ENCODE measurements at regions not wholly inside any gene's neighbourhood (a gene's known extent, or its start where the extent isn't known, plus 50 kb on each side); places are given as distances from the start of the nearest gene placed in this dataset.

GRCh38 chr3:101992863-101993262 lies 143.5 kb downstream of the NFKBIZ start:
- no peak overlapping the region for H3K4me3 ChIP-seq
- H3K27me3 ChIP-seq (replicated peaks in 1 of 2; ENCODE audit: control insufficient read depth in 2 of 2, insufficient read depth in 2 of 2, low read length in 1 of 2), result no peaks in the 10 kb centered on the region
- no peaks in the 10 kb centered on the region for H4K20me1 ChIP-seq (ENCODE audit: control insufficient read depth, insufficient read depth)
- no peaks in the 10 kb centered on the region; the same call in 2 of the 3 replicates for H3K9me3 ChIP-seq (replicated peaks; ENCODE audit: control insufficient read depth, insufficient read depth, low read length)
- WGBS (ENCODE audit: insufficient coverage, insufficient replicate concordance, low lambda C conversion rate, missing lambda C conversion rate), result 29% methylated on average over 2 of the region's 2 CpGs
- TF ChIP-seq EED (IDR thresholded peaks at IDR 0.05; ENCODE audit: low read depth) (no peak), IRF4 (IDR thresholded peaks at IDR 0.05; ENCODE audit: low read depth, low read length) (no peak), RUNX3 (IDR thresholded peaks at IDR 0.05; ENCODE audit: low read length) (no peak), GATAD2B (conservative IDR thresholded peaks at IDR 0.05; ENCODE audit: low read depth) (no peak), RFX5 (IDR thresholded peaks at IDR 0.05; ENCODE audit: low read depth, low read length) (no peak), DPF2 (IDR thresholded peaks at IDR 0.05) (no peak), CREM (IDR thresholded peaks at IDR 0.05; ENCODE audit: low read depth) (no peak), ZBTB40 (IDR thresholded peaks at IDR 0.05; ENCODE audit: borderline replicate concordance) (no peak), HDAC6 (IDR thresholded peaks at IDR 0.05; ENCODE audit: unreplicated experiment) (no peak), NR2F1 (conservative IDR thresholded peaks at IDR 0.05) (no peak)
- TF ChIP-seq, protein P1, sequence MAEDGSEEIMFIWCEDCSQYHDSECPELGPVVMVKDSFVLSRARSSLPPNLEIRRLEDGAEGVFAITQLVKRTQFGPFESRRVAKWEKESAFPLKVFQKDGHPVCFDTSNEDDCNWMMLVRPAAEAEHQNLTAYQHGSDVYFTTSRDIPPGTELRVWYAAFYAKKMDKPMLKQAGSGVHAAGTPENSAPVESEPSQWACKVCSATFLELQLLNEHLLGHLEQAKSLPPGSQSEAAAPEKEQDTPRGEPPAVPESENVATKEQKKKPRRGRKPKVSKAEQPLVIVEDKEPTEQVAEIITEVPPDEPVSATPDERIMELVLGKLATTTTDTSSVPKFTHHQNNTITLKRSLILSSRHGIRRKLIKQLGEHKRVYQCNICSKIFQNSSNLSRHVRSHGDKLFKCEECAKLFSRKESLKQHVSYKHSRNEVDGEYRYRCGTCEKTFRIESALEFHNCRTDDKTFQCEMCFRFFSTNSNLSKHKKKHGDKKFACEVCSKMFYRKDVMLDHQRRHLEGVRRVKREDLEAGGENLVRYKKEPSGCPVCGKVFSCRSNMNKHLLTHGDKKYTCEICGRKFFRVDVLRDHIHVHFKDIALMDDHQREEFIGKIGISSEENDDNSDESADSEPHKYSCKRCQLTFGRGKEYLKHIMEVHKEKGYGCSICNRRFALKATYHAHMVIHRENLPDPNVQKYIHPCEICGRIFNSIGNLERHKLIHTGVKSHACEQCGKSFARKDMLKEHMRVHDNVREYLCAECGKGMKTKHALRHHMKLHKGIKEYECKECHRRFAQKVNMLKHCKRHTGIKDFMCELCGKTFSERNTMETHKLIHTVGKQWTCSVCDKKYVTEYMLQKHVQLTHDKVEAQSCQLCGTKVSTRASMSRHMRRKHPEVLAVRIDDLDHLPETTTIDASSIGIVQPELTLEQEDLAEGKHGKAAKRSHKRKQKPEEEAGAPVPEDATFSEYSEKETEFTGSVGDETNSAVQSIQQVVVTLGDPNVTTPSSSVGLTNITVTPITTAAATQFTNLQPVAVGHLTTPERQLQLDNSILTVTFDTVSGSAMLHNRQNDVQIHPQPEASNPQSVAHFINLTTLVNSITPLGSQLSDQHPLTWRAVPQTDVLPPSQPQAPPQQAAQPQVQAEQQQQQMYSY (CRISPR knock-in tag; IDR thresholded peaks at IDR 0.05), result no peak
- TF ChIP-seq, protein P2, sequence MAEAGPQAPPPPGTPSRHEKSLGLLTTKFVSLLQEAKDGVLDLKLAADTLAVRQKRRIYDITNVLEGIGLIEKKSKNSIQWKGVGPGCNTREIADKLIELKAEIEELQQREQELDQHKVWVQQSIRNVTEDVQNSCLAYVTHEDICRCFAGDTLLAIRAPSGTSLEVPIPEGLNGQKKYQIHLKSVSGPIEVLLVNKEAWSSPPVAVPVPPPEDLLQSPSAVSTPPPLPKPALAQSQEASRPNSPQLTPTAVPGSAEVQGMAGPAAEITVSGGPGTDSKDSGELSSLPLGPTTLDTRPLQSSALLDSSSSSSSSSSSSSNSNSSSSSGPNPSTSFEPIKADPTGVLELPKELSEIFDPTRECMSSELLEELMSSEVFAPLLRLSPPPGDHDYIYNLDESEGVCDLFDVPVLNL (IDR thresholded peaks at IDR 0.05; ENCODE audit: low read depth, low read length), result no peak
- RAD21 ChIA-PET (ENCODE audit: unreplicated experiment), result interaction anchor here (0.8 to 7.5 kb wide), 3 partner anchors 45 to 236 kb away, joined by 3 to 49 read pairs (median 5); no protein-coding TSS in a partner anchor
- DNase-seq (ENCODE audit: low read depth, low spot score) (no peak), ATAC-seq (no peak), FAIRE-seq (no peak)
- POLR2A ChIA-PET, result interaction anchor here (0.9 to 1.9 kb wide), 3 partner anchors 45 to 60 kb away, joined by 5 to 9 read pairs (median 6); no protein-coding TSS in a partner anchor
- H2AFZ ChIP-seq (ENCODE audit: control insufficient read depth, low read depth, low read length), result no peak overlapping the region
- SMC1A ChIA-PET (ENCODE audit: uncharacterized antibody, unreplicated experiment), result interaction anchor here (0.7 to 5.2 kb wide), 7 partner anchors 13 to 232 kb away, joined by 3 to 27 read pairs (median 3); no protein-coding TSS in a partner anchor
- no peaks in the 10 kb centered on the region for H3K36me3 ChIP-seq (ENCODE audit: control insufficient read depth in 2 of 2, insufficient read depth in 2 of 2, low read length in 1 of 2)
- no peaks in the 10 kb centered on the region for H3K79me2 ChIP-seq (ENCODE audit: control insufficient read depth, insufficient read depth, low read length)
- CTCF ChIA-PET, result interaction anchor here (0.6 to 1.2 kb wide), 2 partner anchors 171 to 1180 kb away, joined by 3 to 4 read pairs; no protein-coding TSS in a partner anchor
- no peak overlapping the region for H3K9ac ChIP-seq (ENCODE audit: control insufficient read depth, insufficient read depth, low read length)
- no TSS peak for BruUV-seq (replicated peaks)
- no peak overlapping the region for H3K27ac ChIP-seq (ENCODE audit: control insufficient read depth, insufficient read depth)
- no peak overlapping the region for H3K4me2 ChIP-seq (ENCODE audit: control insufficient read depth, insufficient read depth)
- intact Hi-C loops (cut with micrococcal nuclease; ENCODE audit: unreplicated experiment) (no loop called here), in situ Hi-C loops (cut with MboI) (no loop called here)
- H3K4me1 ChIP-seq (ENCODE audit: control insufficient read depth, insufficient read depth, low read length), result peaks cover 37% of the 10 kb centered on the region
